ENCODE measurements at regions not wholly inside any gene's neighbourhood (a gene's known extent, or its start where the extent isn't known, plus 50 kb on each side); places are given as distances from the start of the nearest gene placed in this dataset.

DNA sequence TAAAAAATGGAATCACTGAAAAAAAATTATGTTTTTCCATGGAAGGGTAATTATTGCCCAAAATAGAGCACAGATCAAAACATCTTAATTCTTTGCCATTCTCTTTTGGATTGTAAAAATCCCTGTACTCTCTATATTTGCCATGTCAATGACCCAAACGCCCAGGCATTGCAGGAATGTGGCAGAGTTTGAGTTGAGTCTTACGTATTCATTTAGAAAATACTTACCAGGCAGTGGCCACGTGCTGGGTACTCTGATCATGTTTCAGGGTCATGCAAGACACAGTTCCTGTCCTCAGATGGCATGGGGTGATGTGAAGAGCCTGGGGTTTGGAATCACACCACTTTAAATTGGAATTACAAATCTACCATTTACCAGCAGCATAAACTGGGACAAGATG, 267.7 kb downstream of the ABCC12 start:
- 18 to 20% methylated on average over 3 of the region's 3 CpGs for WGBS, 2 donors
- no peak overlapping the region for H3K4me3 ChIP-seq (ENCODE audit: low read depth, poor library complexity, severe bottlenecking)
- TF ChIP-seq POLR2A (IDR thresholded peaks at IDR 0.05) = no peak
- TF ChIP-seq, protein P1, sequence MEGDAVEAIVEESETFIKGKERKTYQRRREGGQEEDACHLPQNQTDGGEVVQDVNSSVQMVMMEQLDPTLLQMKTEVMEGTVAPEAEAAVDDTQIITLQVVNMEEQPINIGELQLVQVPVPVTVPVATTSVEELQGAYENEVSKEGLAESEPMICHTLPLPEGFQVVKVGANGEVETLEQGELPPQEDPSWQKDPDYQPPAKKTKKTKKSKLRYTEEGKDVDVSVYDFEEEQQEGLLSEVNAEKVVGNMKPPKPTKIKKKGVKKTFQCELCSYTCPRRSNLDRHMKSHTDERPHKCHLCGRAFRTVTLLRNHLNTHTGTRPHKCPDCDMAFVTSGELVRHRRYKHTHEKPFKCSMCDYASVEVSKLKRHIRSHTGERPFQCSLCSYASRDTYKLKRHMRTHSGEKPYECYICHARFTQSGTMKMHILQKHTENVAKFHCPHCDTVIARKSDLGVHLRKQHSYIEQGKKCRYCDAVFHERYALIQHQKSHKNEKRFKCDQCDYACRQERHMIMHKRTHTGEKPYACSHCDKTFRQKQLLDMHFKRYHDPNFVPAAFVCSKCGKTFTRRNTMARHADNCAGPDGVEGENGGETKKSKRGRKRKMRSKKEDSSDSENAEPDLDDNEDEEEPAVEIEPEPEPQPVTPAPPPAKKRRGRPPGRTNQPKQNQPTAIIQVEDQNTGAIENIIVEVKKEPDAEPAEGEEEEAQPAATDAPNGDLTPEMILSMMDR (IDR thresholded peaks at IDR 0.05) = no peak
- intact Hi-C loops (cut with DNase I; ENCODE audit: low total_unique reads) = no loop called here
- DNase-seq (ENCODE audit: low spot score in 2 of 2) = no peak

DNA sequence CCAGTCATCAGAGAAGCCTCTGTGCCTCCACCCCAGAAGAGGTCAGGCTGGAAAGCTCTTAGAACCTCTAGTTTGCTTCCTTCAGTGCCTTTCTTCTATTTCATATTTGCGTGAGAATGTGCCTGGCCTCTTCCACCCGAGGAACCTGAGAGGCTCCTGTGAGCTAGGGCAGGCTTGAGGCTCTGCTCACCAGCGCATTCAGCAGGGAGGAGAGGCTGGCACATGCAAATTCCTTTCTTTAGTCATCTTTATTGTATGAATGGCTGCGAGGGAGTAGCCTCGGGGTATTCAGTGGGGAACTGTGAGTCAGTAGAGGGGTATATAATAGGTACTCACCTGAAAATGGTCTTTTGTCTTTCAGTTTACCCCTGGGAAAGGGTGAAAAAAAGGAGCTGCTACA, 268.3 kb downstream of the ABCC12 start:
- 34 to 36% methylated on average over 5 of the region's 5 CpGs for WGBS, 2 donors
- TF ChIP-seq POLR2A (IDR thresholded peaks at IDR 0.05) = no peak
- TF ChIP-seq, protein P1 (IDR thresholded peaks at IDR 0.05) = no peak
- DNase-seq (ENCODE audit: low spot score in 2 of 2) = no peak
- intact Hi-C loops (cut with DNase I; ENCODE audit: low total_unique reads) = no loop called here
- no peak overlapping the region for H3K4me3 ChIP-seq (ENCODE audit: low read depth, poor library complexity, severe bottlenecking)

DNA sequence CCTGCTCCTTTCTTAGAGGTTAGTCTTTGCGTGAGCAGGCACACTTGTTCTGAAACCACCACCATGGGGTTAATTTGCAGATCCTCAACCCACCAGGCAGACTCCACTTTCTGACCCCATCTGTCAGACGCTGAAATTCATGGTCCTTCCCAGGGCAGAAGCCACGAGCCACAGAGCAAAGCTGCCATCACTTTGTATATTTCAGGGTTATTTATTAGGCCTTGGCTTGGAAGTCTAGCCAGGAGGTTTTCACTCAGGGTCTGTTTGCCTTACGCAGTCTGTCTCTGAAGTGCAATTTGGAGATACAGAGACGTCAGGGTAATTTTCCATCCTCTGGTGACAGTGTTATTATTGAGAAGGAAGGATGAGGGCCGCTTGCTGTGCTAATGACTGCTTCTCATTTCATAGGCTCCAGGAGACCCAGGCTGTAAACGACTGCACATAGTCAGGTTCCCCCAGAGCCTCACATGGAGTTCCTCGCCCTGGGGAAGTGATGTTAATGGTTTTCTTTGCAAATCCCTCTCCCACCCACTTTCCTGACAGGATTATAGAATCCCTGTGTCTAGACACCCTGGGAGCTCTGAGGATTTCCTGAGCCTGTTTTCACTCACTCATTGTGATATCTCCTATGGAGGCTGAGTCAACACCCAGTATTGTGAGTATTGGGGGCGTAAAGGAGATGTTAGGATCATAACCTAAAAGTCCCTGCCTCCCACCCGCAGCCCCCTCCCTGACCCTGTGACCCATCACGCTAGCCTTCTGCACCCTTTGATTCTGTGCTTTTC, 269.0 kb downstream of the ABCC12 start:
- WGBS, 2 donors = 46 to 47% methylated on average over 11 of the region's 11 CpGs
- intact Hi-C loops (cut with DNase I; ENCODE audit: low total_unique reads) = no loop called here
- TF ChIP-seq, protein P1 (IDR thresholded peaks at IDR 0.05) = no peak
- no peak for TF ChIP-seq POLR2A (IDR thresholded peaks at IDR 0.05)
- no peak for DNase-seq (ENCODE audit: low spot score in 2 of 2)
- no peak overlapping the region for H3K4me3 ChIP-seq (ENCODE audit: low read depth, poor library complexity, severe bottlenecking)

DNA sequence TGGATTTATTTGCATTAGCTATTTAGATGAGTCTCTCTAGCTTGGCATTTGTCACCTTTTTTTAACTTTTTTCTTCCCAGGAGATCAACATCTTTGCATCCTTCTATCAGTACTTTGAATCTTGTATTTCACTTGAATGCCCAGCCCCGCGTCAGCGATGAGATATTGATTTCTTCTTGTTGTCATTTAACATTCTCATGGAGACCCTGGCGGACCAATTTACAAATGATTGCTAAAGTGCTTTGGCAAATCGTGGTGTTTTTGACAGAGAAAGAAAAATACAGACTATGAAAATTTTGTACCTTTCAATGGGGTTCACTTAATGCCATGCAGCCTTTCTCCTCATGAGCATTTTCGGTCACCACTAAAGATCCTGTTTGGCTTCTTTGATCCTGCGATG, 269.7 kb downstream of the ABCC12 start:
- no peak overlapping the region for H3K4me3 ChIP-seq (ENCODE audit: low read depth, poor library complexity, severe bottlenecking)
- DNase-seq (ENCODE audit: low spot score in 2 of 2) = no peak
- WGBS, 2 donors = 55 to 62% methylated on average over 7 of the region's 7 CpGs
- intact Hi-C loops (cut with DNase I; ENCODE audit: low total_unique reads) = no loop called here
- TF ChIP-seq POLR2A (IDR thresholded peaks at IDR 0.05) = no peak
- TF ChIP-seq, protein P1 (IDR thresholded peaks at IDR 0.05) = no peak

DNA sequence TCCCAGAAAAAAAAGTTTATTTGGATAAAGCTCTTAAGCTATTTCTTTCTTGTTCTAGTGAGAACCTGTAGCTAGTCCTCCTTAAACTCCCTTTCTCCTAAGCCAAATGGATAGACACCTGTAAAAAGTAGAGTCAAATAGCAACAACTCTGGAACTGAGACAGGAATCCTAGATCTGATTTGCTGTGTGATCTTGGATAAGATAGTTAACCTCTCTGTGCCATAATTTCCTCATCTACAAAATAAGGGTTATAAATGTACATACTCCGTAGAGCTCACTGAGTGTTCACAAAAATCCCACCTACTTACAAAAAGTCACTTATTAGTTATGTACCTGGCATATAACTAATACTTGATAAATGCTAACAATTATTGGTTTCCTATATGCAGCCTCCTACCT, 270.3 kb downstream of the ABCC12 start:
- 73 to 83% methylated on average over 1 of the region's 1 CpG for WGBS, 2 donors
- intact Hi-C loops (cut with DNase I; ENCODE audit: low total_unique reads) = no loop called here
- DNase-seq (ENCODE audit: low spot score in 2 of 2) = no peak
- H3K4me3 ChIP-seq (ENCODE audit: low read depth, poor library complexity, severe bottlenecking) = no peak overlapping the region
- no peak for TF ChIP-seq POLR2A (IDR thresholded peaks at IDR 0.05)
- TF ChIP-seq, protein P1 (IDR thresholded peaks at IDR 0.05) = no peak
